GM19372 (cell line): ENCODE measurements at regions not wholly inside any gene's neighbourhood (a gene's known extent, or its start where the extent isn't known, plus 50 kb on each side); places are given as distances from the start of the nearest gene placed in this dataset.

ENCODE experiments used
- ATAC-seq: cut with Tn5 transposase; IDR thresholded peaks from one replicate; pipeline ENCODE4 v1.9.1; 2021; ENCODE audit warnings: mild to moderate bottlenecking, low read depth, moderate library complexity; ENCODE audit not compliant: unreplicated experiment

- ATAC-seq = no peak
Observed at GRCh38 chr4:177923888-177924287, 481.7 kb upstream of the AGA start.

- no peak for ATAC-seq
Observed at GRCh38 chr4:177937041-177937440, 494.8 kb upstream of the AGA start.

GRCh38 chr4:177938226-177938625 is 496.0 kb upstream of the AGA start:
- no peak for ATAC-seq

DNA sequence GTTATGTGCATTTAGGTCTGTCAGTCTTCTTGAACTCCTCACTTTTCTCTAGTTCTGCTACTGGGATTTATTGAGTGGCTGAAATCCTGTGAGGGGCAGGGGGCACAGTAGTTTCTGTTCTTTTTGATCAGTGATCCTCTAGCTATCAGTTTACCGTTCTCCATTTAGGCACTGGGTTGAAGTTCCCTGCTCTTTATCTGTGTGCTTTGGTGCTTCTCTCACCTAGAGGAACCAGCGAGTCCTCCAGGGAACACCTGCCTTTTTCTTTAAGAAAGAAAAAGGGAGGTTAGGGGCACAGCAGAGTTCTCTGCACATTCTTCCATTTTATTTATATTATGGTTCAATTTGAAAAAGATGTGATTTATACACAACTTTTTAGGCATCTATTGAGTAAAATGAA is 503.0 kb upstream of the AGA start:
- ATAC-seq = no peak

- no peak for ATAC-seq
Observed at GRCh38 chr4:177947607-177948006, 505.4 kb upstream of the AGA start.

GRCh38 chr4:177948853-177949252 is 506.6 kb upstream of the AGA start:
- no peak for ATAC-seq

DNA sequence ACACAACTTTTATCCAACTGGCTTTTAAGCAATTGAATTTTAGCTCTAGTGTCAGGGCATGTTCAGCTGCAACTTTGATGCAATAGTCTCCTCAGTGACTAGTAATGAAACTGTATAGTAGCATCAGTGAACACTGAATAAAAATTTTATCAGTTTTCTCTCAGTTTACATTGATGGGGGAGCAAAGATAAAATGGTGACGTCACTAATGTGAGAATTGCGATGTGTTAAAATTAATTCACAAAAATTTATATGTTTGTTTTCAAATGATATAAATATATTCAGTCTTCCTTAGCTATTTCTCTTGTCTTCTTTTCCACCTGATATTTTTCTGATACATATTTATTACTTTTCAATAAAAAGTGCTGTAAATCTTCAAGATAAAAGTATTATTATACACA is 508.8 kb upstream of the AGA start:
- ATAC-seq = no peak

DNA sequence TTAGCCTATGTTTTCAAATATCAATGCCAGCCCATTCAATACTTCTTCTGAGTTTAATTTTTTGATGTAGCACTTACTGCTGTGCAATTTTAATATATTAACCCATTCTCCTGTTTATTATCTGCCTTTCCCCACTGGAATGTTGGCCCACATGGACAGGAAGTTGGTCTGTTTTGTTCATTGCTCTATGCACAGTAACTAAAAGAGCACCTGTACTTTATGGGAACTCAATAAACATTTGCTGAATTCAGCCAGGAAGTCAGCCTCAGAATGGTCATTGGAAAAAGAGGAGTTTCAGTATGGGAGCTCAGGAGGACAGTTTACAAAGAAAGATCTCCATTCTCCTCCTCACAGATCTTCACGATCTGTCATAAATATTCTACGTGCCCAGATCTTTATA is 510.5 kb upstream of the AGA start:
- no peak for ATAC-seq

GRCh38 chr4:177957596-177958360 is 515.5 kb upstream of the AGA start:
- ATAC-seq = no peak

- ATAC-seq = no peak
Observed at GRCh38 chr4:177960566-177960965, 518.3 kb upstream of the AGA start.

DNA sequence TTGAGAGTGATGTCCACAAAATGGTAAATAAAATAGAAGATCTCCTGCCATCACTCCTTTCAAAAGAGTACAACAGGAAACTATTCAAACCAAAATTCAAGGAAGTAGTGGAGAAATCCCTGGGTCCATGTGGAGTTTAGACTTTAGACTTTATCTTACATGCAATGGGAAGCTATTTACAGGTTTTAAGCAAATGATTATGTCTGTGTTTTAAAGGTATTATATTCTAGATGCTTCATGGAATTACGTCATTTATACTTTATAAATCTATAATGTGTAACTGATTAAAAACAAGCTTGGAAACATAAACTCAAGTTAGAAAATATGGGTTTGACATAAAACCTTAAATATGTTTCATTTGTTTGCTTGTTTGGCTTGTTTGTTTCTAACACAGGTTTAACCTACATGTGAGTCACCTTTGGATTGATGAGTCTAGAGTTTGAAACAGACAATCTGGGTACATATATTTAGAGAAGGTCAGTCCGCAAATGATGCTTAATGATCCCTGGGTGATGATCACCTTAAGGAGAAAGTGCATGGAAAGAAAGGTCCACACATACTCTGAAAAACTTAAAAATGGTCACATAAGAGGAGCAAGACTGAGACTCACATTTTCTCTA is 519.6 kb upstream of the AGA start:
- no peak for ATAC-seq

GRCh38 chr4:177964061-177964460 is 521.8 kb upstream of the AGA start:
- ATAC-seq = no peak

- ATAC-seq = no peak
Observed at GRCh38 chr4:177964693-177965168, 522.5 kb upstream of the AGA start.

DNA sequence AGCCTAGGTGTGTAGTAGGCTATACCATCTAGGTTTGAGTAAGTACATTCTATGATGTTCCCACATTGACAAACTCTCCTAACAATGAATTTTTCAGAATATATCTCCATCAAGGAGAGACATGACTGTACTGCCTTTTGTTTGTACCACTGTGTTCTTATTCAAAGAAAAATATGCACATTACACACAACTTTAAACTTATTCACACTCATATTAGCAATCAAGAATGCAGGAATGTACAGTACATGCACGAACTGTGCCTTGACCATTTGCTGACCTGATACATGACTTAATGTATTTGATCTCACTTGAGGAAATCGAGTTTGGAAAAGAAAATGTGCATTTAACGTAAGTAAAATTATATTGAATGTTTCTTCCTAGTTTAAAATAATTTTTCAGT is 525.1 kb upstream of the AGA start:
- no peak for ATAC-seq

DNA sequence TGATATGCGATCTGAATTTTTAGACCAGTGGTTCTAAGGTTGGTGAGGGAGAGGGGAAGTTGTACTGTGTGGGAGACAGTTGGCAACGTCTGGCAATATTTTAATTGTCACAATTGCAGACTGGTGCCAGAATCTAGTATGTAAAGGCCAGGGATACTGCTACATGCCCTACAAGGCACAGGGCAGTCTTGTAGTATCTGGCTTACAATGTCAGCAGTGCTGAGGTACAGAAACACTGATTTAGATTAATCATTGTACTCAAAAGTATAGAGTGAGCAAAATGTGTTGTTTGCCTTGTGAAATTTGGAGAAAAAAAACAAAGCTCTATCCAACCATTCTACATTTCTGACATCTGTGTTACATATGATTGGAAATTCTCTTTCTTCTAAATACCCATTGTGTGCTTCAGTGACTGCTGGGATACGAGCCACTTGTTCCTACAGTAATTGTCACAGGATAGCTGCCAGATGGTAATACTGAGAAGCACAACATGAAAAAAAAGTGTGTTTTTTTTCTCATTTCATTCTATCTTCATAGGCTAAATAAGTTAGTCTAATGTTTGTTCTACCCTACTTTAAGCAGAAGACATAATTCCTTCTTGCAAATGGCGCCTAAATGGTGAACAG is 526.7 kb upstream of the AGA start:
- no peak for ATAC-seq

GRCh38 chr4:177974461-177974860 is 532.2 kb upstream of the AGA start:
- ATAC-seq = no peak

DNA sequence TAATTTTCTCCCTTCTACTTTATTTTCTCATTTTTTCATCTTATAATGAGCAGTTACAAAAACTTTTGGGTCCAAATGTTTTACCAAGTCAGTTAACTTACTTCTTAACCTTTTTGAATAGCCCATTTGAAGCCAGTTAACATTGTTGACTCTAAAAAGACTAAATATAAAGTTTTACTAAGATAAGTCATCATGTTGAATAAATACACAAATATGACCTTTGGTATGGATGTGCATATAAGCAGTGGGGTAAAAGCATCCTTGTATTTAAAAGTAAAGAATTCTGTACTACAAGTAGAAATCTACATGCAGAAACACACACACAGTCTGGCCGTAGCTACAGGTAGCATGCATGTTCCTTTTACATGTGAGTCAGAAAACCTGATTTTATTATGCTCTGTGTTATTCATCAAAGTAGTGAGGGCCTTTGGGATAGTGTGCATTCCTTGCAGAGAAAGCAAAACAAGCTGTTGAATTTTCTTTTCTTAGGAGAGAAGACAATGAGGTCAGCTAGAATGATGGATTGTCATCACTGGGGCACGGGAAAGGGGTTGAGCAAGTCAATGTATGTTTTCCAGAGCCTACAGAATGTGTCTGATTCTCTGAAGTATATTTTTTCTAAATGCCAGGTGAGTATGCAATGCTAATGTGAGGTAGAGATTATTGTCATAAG is 533.2 kb upstream of the AGA start:
- ATAC-seq = no peak

- no peak for ATAC-seq
Observed at GRCh38 chr4:177986236-177986635, 544.0 kb upstream of the AGA start.

- ATAC-seq = no peak
Observed at GRCh38 chr4:177987896-177988295, 545.7 kb upstream of the AGA start.

DNA sequence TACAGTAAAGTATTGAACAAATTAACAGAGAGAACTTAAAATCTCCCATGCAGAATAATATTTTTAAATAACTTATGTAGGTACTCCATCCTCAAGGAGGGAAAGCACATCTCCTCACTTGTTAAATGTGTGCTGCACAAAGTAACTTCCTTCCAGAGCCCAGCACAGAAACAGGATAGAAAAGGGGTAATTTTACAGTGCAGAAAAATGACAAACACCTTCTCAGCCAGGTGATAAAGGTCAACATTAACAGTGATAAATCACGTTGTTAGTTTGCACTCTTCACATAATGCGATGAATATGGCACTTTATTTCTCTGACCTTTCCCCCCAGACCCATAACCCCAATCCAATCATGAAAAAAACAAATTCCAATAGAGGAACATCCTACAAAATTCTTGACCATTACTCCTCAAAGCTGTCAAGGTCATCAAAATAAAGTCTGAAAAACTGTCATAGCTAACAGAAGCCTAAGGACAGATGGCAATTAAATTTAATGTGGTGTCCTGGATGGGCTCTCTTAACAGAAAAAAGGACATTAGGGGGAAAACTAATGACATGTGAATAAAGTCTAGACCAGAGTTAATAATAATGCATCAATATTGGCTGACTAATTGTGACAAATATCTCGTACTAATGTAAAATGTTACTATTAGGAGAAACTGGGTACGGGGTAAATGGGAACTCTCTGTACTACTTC is 547.4 kb upstream of the AGA start:
- no peak for ATAC-seq
